HG03521 (cell line): ENCODE measurements at regions not wholly inside any gene's neighbourhood (a gene's known extent, or its start where the extent isn't known, plus 50 kb on each side); places are given as distances from the start of the nearest gene placed in this dataset.

Experiments
- ATAC-seq: cut with Tn5 transposase; IDR thresholded peaks from one replicate; pipeline ENCODE4 v1.9.1; 2021; ENCODE audit warnings: mild to moderate bottlenecking, moderate library complexity; ENCODE audit not compliant: unreplicated experiment

- no peak for ATAC-seq
These were observed 67.7 kb upstream of the GCM1 start for GRCh38 chr6:53216301-53216700.

- no peak for ATAC-seq
These were observed 65.5 kb upstream of the GCM1 start for GRCh38 chr6:53214172-53214571.

GRCh38 chr6:53210811-53211210 lies 62.2 kb upstream of the GCM1 start:
- ATAC-seq = no peak

- no peak for ATAC-seq
These were observed 61.0 kb upstream of the GCM1 start for GRCh38 chr6:53209681-53210080.

- ATAC-seq = no peak
These were observed 57.1 kb upstream of the GCM1 start for GRCh38 chr6:53205778-53206177.

- no peak for ATAC-seq
These were observed 54.8 kb upstream of the GCM1 start for GRCh38 chr6:53203483-53203882.

GRCh38 chr6:53202052-53202451 lies 53.4 kb upstream of the GCM1 start:
- no peak for ATAC-seq

GRCh38 chr6:53201270-53201669 lies 52.6 kb upstream of the GCM1 start:
- ATAC-seq = no peak

- no peak for ATAC-seq
These were observed 51.1 kb upstream of the GCM1 start for GRCh38 chr6:53199765-53200164.

- peak; percentile 95 for ATAC-seq
These were observed 50.5 kb upstream of the GCM1 start for GRCh38 chr6:53199156-53199555.
